ENCODE measurements at regions not wholly inside any gene's neighbourhood (a gene's known extent, or its start where the extent isn't known, plus 50 kb on each side); places are given as distances from the start of the nearest gene placed in this dataset.

- H3K4me3 ChIP-seq (ENCODE audit: low read depth, low read length), result no peak overlapping the region
- TF ChIP-seq CTCF (IDR thresholded peaks at IDR 0.05; ENCODE audit: control insufficient read depth, extremely low read depth, insufficient read depth), result no peak
- no peak for DNase-seq (ENCODE audit: low read depth)
Measured at GRCh38 chr6:139751179-139751578, 376.7 kb upstream of the CITED2 start.

- DNase-seq (ENCODE audit: low read depth), result no peak
- no peak for TF ChIP-seq CTCF (IDR thresholded peaks at IDR 0.05; ENCODE audit: control insufficient read depth, extremely low read depth, insufficient read depth)
- H3K4me3 ChIP-seq (ENCODE audit: low read depth, low read length), result no peak overlapping the region
Measured at GRCh38 chr6:139748353-139749146, 374.1 kb upstream of the CITED2 start.

- DNase-seq (ENCODE audit: low read depth), result no peak
- no peak overlapping the region for H3K4me3 ChIP-seq (ENCODE audit: low read depth, low read length)
- no peak for TF ChIP-seq CTCF (IDR thresholded peaks at IDR 0.05; ENCODE audit: control insufficient read depth, extremely low read depth, insufficient read depth)
Measured at GRCh38 chr6:139747154-139747553, 372.7 kb upstream of the CITED2 start.

- DNase-seq (ENCODE audit: low read depth), result no peak
- H3K4me3 ChIP-seq (ENCODE audit: low read depth, low read length), result no peak overlapping the region
- TF ChIP-seq CTCF (IDR thresholded peaks at IDR 0.05; ENCODE audit: control insufficient read depth, extremely low read depth, insufficient read depth), result no peak
Measured at GRCh38 chr6:139744891-139745290, 370.4 kb upstream of the CITED2 start.

- no peak for DNase-seq (ENCODE audit: low read depth)
- TF ChIP-seq CTCF (IDR thresholded peaks at IDR 0.05; ENCODE audit: control insufficient read depth, extremely low read depth, insufficient read depth), result no peak
- H3K4me3 ChIP-seq (ENCODE audit: low read depth, low read length), result no peak overlapping the region
Measured at GRCh38 chr6:139743664-139744437, 369.4 kb upstream of the CITED2 start.

- no peak for TF ChIP-seq CTCF (IDR thresholded peaks at IDR 0.05; ENCODE audit: control insufficient read depth, extremely low read depth, insufficient read depth)
- no peak overlapping the region for H3K4me3 ChIP-seq (ENCODE audit: low read depth, low read length)
- DNase-seq (ENCODE audit: low read depth), result no peak
Measured at GRCh38 chr6:139742671-139743070, 368.2 kb upstream of the CITED2 start.
